Esophagus squamous epithelium (tissue), 4 donors: ENCODE measurements at regions not wholly inside any gene's neighbourhood (a gene's known extent, or its start where the extent isn't known, plus 50 kb on each side); places are given as distances from the start of the nearest gene placed in this dataset.

ENCODE experiments used
- POLR2A ChIP-seq, 4 donors: fragments of 450-650 bp; IDR thresholded peaks; one replicate each; pipeline ENCODE4 v1.6.1; 2017; ENCODE audit warnings: antibody characterized with exemption in 4 of 4, mild to moderate bottlenecking in 4 of 4, moderate library complexity in 3 of 4
- TF ChIP-seq, protein P1 (sequence below), 6 experiments: fragments of 450-650 bp in 4 of 6; fragments of 200-600 bp in 2 of 6; sonication (generic) in 2 of 6; IDR thresholded peaks; one replicate each; pipeline ENCODE4 v1.5.1; 2016 to 2019; ENCODE audit warnings: antibody characterized with exemption in 6 of 6, mild to moderate bottlenecking in 4 of 6, moderate library complexity in 4 of 6

DNA sequence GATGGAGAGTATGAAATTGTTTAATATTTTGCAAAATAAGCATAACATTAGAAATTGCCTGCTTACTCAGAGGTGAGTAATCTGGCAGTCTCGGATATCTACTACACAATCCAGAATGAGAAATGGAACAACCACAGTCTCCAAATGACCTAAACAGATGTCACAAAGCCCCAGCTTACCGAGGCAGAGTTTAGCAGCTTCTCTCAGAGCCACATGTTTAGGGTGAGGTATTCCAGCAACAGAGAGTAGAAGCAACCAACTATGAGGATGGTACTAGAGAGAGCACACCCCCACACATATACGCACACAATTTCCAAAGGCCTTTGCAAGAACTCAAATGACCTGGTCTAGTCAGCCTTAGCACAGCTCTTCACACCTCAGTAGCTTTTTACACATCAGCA lies 122.7 kb upstream of the LPAR1 start:
- TF ChIP-seq, protein P1, sequence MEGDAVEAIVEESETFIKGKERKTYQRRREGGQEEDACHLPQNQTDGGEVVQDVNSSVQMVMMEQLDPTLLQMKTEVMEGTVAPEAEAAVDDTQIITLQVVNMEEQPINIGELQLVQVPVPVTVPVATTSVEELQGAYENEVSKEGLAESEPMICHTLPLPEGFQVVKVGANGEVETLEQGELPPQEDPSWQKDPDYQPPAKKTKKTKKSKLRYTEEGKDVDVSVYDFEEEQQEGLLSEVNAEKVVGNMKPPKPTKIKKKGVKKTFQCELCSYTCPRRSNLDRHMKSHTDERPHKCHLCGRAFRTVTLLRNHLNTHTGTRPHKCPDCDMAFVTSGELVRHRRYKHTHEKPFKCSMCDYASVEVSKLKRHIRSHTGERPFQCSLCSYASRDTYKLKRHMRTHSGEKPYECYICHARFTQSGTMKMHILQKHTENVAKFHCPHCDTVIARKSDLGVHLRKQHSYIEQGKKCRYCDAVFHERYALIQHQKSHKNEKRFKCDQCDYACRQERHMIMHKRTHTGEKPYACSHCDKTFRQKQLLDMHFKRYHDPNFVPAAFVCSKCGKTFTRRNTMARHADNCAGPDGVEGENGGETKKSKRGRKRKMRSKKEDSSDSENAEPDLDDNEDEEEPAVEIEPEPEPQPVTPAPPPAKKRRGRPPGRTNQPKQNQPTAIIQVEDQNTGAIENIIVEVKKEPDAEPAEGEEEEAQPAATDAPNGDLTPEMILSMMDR (IDR thresholded peaks at IDR 0.05), result no peak
- no peak for TF ChIP-seq POLR2A (IDR thresholded peaks at IDR 0.05)
